SJCRH30 (cell line): ENCODE measurements at regions not wholly inside any gene's neighbourhood (a gene's known extent, or its start where the extent isn't known, plus 50 kb on each side); places are given as distances from the start of the nearest gene placed in this dataset.

ENCODE experiments used
- DNase-seq, 2 experiments: peaks; one replicate each; pipeline ENCODE4 v3.0.0-alpha.2; 2015 to 2020
- H3K27ac ChIP-seq: fragments of 250-450 bp; sonication (Bioruptor Pico); 2 replicates; pipeline ENCODE4 v1.5.1; 2020; ENCODE audit warnings: mild to moderate bottlenecking, moderate library complexity
- H3K27me3 ChIP-seq: fragments of 250-450 bp; sonication (Bioruptor Pico); 2 replicates; pipeline ENCODE4 v1.5.1; 2020; ENCODE audit warnings: mild to moderate bottlenecking, moderate library complexity
- H3K36me3 ChIP-seq: fragments of 250-450 bp; sonication (Bioruptor Pico); 2 replicates; pipeline ENCODE4 v1.5.1; 2020; ENCODE audit warnings: mild to moderate bottlenecking, moderate library complexity
- H3K4me1 ChIP-seq: fragments of 250-450 bp; sonication (Bioruptor Pico); 2 replicates; pipeline ENCODE4 v1.5.1; 2020; ENCODE audit warnings: mild to moderate bottlenecking, moderate library complexity
- H3K4me3 ChIP-seq: fragments of 250-450 bp; sonication (Bioruptor Pico); 2 replicates; pipeline ENCODE4 v1.5.1; 2020; ENCODE audit warnings: mild to moderate bottlenecking, moderate library complexity
- H3K9me3 ChIP-seq: fragments of 250-450 bp; sonication (Bioruptor Pico); replicated peaks from 2 replicates; pipeline ENCODE4 v1.5.1; 2020; ENCODE audit warnings: mild to moderate bottlenecking, moderate library complexity

DNA sequence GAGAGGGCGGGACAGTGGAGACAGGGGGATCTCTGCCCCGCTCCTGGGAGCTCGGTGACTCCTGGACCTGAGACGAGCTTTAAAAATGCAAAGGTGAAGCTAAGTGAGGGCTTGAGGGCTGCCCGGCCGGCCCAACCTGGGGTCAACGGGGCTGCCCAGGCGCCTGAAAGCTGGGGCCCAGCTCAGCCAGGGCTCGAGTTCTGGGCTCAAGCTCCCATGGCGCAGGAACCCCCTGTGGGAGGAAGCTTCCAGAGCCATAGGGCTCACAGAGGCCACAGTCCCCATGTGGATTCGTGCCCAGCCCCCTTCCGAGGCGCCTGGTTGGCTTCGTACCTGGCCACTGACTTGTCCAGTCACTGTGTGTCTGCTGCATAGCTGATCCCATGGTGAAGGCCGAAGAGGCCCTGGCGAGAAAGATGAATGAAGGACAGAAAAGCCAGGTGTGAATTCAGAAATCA is 75.8 kb upstream of the GSE1 start:
- no peak for DNase-seq
- no peaks in the 10 kb centered on the region for H3K36me3 ChIP-seq
- peaks cover 6% of the 10 kb centered on the region; the same call in 1 of the 2 replicates for H3K9me3 ChIP-seq
- peaks cover 11% of the 10 kb centered on the region; the same call in 1 of the 2 replicates for H3K4me1 ChIP-seq
- no peak overlapping the region for H3K27ac ChIP-seq
- no peaks in the 10 kb centered on the region for H3K27me3 ChIP-seq
- no peak overlapping the region for H3K4me3 ChIP-seq

DNA sequence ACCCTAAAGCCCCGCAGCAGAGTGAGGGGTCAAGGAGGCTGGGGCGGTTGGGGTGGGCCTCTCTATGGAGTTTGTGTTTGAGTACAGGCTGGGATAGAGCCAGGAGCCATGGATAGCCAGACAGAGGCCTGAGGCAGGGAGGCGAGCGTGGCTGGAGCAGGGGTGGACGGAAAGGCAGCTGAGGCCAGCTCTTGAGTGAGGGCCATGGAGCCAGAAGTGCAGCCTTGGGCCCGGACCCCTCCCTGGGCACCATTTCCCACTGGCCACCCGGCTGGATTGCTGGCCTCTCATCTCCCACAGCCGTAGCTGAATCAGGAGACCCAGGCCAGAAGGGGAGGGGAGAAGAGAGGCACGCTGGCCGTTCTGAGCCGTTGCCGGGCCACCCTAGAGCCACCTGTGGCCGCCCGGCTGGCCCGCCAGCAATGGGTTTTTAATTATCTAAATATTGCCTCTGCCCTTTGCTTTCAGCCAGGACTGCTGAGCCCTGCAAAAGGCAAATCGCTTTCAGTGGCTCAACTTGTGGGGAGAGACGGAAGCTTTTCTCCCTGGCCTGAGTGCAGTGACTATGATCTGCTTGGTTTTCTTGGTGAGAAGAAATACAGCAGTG is 75.2 kb upstream of the GSE1 start:
- Histone ChIP-seq H3K36me3 (no peaks in the 10 kb centered on the region), H3K4me1 (peaks cover 16% of the 10 kb centered on the region), H3K9me3 (peaks cover 6% of the 10 kb centered on the region; the same call in 1 of the 2 replicates), H3K27ac (no peak overlapping the region), H3K4me3 (no peak overlapping the region), H3K27me3 (no peaks in the 10 kb centered on the region)
- DNase-seq = no peak

DNA sequence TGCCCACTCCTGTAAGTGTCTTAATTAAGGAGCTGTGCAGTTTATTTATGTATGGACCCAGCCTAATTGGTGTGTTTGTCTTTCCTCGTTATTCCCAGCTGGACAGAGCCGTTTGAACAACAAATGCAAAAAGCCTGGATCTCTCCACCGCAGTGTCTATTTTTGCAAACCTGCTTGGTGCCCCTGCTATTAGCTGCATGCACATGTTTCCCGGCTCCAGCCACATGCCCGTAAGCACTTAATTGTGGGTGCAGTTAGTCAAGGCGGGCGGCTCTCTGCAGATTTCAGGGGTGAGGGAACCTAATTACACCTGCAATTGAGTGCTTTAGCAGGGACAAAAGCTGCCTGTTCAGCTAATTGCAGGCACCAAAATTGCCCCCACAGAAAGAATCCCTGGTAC is 74.0 kb upstream of the GSE1 start:
- H3K27me3 ChIP-seq = no peaks in the 10 kb centered on the region
- H3K9me3 ChIP-seq = peaks cover 6% of the 10 kb centered on the region; the same call in 1 of the 2 replicates
- H3K36me3 ChIP-seq = no peaks in the 10 kb centered on the region
- H3K4me3 ChIP-seq = no peak overlapping the region
- no peak for DNase-seq
- H3K27ac ChIP-seq = no peak overlapping the region
- peaks cover 28% of the 10 kb centered on the region for H3K4me1 ChIP-seq

DNA sequence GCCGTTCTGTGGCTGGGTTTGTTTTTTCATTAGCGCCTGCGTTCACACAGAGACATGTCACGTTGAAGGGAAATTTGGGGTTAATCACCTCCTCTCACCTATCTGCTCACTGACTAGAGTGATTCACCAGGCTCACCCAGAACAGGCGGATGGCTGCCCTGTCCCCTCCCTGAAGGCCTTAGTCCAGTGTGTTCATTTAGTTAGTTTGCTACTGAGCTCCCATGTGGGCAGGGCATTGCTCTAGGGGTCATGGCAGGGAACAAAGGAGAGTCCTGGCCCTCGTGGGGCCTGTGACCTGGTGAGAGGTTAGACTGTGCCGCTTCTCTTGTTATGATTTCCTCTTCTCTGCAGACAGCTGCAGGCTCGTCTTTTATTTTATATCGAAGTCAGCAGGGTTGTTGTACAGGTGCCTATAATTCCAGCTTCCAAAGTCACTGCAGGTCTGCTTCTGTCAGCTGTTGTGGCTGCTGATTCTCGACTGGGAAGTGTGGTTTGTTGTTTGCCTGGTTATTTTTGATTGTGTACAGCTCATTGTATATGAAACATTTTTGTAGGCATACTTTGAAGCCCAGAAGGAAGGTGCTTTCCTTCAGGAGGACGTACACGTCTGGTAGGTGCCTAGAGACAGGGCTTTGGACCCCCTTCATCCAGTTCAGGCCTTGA is 73.4 kb upstream of the GSE1 start:
- Histone ChIP-seq H3K27me3 (no peaks in the 10 kb centered on the region), H3K4me1 (peaks cover 35% of the 10 kb centered on the region), H3K9me3 (peaks cover 6% of the 10 kb centered on the region; the same call in 1 of the 2 replicates), H3K27ac (no peak overlapping the region), H3K4me3 (no peak overlapping the region), H3K36me3 (no peaks in the 10 kb centered on the region)
- no peak for DNase-seq

DNA sequence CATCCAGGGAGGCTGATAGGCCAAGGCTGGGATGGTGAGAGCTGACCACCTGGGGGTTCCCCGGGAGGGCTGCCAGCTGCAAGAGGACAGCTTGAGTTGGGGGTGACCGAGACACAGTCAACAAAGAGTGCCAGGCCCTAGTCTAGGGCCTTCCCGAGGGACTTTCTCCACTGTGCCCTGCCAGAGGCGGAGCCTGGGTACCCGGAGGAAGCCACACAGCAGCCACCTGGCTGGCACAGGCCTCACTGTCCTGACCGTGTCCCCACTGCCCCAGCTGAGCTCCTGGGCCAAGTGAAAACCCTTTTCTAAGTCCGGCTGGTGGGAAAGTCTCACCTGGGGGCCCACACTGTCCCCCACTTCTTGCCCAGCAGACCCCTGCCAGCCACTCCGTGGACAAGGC is 71.9 kb upstream of the GSE1 start:
- peaks cover 38% of the 10 kb centered on the region for H3K4me1 ChIP-seq
- no peak overlapping the region for H3K4me3 ChIP-seq

DNA sequence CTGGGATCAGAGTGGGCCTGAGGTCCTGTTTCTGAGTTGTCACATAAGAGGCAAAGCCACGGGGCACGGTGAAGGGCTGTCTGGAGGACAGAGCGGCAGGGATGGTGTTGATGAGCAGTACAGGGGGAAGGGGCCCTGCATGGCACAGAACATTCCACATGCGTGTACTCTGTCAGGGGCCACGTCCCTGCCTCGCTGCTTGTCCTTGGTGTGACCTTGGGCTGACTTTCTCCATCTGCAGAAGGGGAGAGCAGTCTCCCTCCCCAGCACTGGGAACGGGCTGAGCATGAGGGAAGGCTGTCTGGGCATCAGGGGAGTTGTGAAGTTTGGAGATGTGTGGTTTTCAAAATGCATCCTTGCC is 71.5 kb upstream of the GSE1 start:
- H3K4me1 ChIP-seq = peaks cover 38% of the 10 kb centered on the region
- no peaks in the 10 kb centered on the region for H3K36me3 ChIP-seq
- no peak for DNase-seq
- no peaks in the 10 kb centered on the region for H3K27me3 ChIP-seq
- H3K9me3 ChIP-seq = peaks cover 6% of the 10 kb centered on the region; the same call in 1 of the 2 replicates
- no peak overlapping the region for H3K4me3 ChIP-seq
- peak overlapping the region; percentile 53 for H3K27ac ChIP-seq

More for the DNA sequence above, 71.9 kb upstream of the GSE1 start:
- no peaks in the 10 kb centered on the region for H3K36me3 ChIP-seq
- no peak overlapping the region; the same call in 1 of the 2 replicates for H3K27ac ChIP-seq
- peaks cover 6% of the 10 kb centered on the region; the same call in 1 of the 2 replicates for H3K9me3 ChIP-seq
- H3K27me3 ChIP-seq = no peaks in the 10 kb centered on the region
- DNase-seq = no peak

DNA sequence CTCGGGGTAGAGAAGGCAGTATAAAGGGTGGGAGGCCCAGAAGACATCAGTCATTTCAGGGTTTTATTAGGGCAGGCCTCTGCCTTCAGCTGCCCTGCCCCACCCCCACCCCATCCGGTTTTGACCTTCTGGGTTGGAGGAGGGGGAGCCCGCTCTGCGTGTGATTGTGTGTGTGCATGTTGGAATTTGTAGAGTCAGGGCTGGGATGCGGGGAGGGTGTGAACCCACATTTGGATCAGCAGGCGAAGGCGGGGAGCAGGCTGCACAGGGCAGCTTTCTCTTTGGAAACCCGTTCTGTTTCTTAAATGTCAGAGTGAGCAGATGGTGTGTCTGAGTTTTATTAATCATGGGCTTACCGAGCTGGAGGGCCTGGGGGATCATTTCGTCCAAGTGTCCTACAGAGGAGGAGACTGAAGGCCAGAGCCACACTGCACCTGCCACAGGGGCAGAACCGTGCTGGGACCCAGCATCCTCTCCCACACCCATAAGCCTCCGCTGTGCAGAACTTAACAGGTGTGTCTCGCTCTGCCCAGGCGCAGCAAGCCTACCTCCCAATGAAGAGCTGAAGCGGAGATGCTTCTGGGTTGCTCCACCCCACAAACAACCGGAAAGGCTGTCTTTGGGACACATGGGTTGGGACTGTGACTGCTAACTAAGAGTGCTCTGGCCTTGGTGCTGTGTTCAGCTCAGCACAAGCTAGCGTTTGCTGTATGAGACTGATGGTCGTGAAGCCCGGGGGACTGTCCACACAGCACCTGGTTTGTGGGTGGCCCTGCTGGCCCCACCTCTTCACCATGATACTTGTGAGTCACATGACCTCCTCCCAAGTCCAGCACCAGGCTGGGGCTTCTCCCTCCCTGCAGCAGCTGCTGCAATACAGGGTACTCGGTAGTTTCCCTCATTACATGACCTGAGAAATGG is 70.9 kb upstream of the GSE1 start:
- DNase-seq = peak; percentile 75 to 76
- H3K4me1 ChIP-seq = peaks cover 38% of the 10 kb centered on the region
- H3K9me3 ChIP-seq = peaks cover 6% of the 10 kb centered on the region; the same call in 1 of the 2 replicates
- peak overlapping the region; percentile 53 for H3K27ac ChIP-seq
- H3K36me3 ChIP-seq = no peaks in the 10 kb centered on the region
- H3K27me3 ChIP-seq = no peaks in the 10 kb centered on the region
- no peak overlapping the region for H3K4me3 ChIP-seq

DNA sequence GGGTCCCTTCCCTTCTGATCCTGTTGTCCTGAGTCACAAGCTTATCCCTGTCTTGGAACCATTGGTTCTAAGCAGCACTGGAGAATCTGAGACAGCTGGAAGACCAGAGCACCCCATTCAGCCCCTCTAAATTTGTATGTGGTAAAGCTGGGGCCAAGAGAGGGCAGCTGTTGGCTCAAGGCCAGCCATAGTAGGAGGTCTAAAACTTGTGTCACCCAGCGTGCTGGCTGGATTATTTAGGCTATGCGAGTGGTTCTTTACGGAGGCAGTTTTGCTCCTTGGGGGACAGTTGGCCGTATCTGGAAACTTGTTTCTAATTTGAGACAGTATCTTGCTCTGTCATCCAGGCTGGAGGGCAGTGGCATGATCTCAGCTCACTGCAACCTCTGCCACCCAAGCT is 69.6 kb upstream of the GSE1 start:
- peaks cover 6% of the 10 kb centered on the region; the same call in 1 of the 2 replicates for H3K9me3 ChIP-seq
- H3K36me3 ChIP-seq = no peaks in the 10 kb centered on the region
- no peak overlapping the region for H3K4me3 ChIP-seq
- H3K4me1 ChIP-seq = peaks cover 38% of the 10 kb centered on the region
- DNase-seq = peak; percentile 85 to 91
- H3K27me3 ChIP-seq = no peaks in the 10 kb centered on the region
- peak overlapping the region; percentile 53 for H3K27ac ChIP-seq

DNA sequence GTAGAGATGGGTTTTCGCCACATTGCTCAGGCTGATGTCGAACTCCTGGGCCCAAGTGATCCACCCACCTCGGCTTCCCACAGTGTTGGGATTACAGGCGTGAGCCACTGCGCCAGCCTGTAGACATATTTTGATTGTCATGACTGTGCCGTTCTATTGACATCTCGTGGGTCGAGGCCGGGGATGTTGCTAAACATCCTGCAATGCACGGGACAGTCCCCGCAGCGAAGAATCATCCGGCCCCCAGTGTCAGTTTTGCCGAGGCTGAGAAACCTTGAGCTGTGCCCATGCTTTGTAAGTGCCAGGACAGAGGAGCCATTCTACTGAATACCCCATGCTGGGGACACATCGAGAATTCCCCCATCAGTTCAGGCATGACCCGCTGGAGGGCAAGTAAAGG is 69.1 kb upstream of the GSE1 start:
- no peak overlapping the region for H3K27ac ChIP-seq
- no peaks in the 10 kb centered on the region for H3K36me3 ChIP-seq
- no peak overlapping the region for H3K4me3 ChIP-seq
- peaks cover 6% of the 10 kb centered on the region; the same call in 1 of the 2 replicates for H3K9me3 ChIP-seq
- no peak for DNase-seq
- H3K4me1 ChIP-seq = peaks cover 38% of the 10 kb centered on the region
- H3K27me3 ChIP-seq = no peaks in the 10 kb centered on the region

DNA sequence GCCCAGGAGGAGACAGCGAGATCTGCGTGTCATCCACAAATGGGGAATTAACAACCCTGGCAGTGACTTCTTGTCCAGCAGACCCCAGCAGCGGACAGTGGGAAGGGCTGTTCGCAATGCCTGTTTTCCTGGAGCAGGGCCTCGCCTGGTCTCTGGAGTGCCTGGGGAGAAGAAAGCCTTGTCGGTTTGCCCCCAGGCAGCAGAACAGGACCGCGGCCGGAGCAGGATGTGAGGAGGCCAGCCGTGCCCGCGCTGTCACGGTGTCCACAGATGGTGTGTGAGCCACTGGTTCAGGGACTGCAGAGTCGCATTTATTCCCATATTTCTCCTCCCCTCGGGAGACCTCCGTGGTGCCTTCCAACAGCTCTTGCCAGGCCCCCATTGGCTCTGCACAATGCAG is 68.5 kb upstream of the GSE1 start:
- no peak overlapping the region for H3K27ac ChIP-seq
- H3K36me3 ChIP-seq = no peaks in the 10 kb centered on the region
- H3K27me3 ChIP-seq = no peaks in the 10 kb centered on the region
- H3K9me3 ChIP-seq = peaks cover 6% of the 10 kb centered on the region; the same call in 1 of the 2 replicates
- H3K4me3 ChIP-seq = no peak overlapping the region
- DNase-seq = no peak
- H3K4me1 ChIP-seq = peaks cover 38% of the 10 kb centered on the region

DNA sequence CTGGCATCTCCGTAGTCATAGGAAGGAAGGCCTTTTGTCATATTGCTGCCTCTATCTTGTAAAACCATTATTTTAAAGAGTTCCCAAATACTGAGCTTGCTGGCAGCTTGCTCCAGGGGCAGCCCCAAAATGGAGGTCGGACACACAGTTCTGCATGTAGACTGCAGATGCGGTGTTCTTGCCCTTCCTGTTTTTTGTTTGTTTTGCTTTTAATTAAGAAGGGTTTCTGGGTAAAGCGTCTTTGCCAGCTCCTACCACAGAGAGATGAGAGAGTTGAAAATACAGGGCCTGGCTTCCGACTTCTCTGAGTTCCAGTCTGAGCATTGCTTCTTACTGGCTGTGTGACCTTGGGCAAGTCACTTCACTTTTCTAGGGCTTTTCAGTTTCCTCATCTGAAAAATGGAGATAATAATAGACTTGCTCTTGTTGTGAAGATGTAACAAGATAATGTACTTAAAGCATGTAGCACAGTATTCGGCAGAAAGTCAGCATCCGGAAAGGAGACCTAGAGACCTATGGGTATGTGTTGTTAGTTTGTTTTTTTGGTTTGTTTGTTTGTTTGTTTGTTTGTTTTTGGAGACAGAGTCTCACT is 67.8 kb upstream of the GSE1 start:
- Histone ChIP-seq H3K36me3 (no peaks in the 10 kb centered on the region), H3K27me3 (no peaks in the 10 kb centered on the region), H3K27ac (no peak overlapping the region), H3K4me1 (peaks cover 38% of the 10 kb centered on the region), H3K9me3 (0 out of 2 replicates have a peak, but pooled peaks cover under 1% of the 10 kb centered on the region), H3K4me3 (no peak overlapping the region)
- DNase-seq = no peak

DNA sequence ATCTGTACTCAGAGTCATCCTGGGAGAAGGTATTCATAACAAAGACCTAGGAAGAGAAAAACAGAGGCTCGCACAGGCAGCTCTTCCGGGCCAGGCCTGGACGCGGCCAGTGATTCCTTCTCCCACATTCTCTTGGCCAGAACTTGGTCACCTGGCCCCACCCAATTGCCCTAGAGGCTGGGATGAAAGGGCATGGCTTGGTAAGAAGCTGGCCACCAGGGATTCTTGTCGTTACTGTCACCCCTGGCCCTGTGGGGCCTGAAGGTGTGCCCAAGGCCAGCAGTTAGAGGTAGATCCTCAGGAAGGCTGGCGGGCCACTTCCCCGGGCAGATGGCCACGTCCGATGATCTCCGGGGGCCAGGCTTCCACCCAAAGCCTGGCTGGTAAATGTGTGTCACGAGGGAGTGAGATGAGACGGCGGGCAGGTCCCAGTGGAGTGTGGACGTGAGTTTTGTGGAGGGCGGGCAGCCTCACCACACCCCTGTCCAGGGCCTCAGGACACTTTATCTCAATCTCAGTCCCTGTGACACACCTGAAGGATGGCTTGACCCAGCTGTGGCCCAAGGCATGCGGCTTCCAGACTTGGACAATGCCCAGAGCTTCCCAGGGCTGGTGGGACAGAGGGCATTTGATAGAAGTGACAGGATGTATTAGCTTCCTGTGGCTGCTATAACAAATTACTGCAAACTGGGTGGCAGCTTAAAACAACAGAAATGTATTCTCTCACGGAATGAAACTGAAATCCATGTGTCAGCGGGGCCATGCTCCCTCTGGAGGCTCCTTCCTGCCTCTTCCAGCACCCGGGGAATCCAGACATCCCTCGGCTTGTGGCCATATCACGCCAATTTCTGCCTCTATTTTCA is 66.3 kb upstream of the GSE1 start:
- H3K4me3 ChIP-seq = no peak overlapping the region
- H3K27ac ChIP-seq = no peak overlapping the region
- no peaks in the 10 kb centered on the region for H3K36me3 ChIP-seq
- no peaks in the 10 kb centered on the region for H3K9me3 ChIP-seq
- DNase-seq = no peak
- no peaks in the 10 kb centered on the region for H3K27me3 ChIP-seq
- peaks cover 32% of the 10 kb centered on the region for H3K4me1 ChIP-seq

DNA sequence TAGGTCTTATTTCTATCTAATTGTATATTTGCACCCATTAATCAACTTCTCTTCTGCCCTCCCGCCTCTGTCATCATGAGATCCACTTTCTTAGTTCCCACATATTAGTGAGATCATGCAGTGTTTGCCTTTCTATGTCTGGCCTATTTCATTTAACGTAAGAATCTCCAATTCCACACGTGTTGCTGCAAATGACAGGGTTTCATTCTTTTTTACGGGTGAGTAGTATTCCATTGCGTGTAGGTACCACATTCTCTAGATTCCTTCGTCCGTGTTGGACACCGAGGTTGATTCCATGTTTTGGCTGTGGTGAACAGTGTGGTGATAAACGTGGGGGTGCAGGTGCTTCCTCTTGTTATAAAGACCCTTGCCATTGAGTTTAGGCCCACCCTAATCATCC is 64.7 kb upstream of the GSE1 start:
- no peak overlapping the region for H3K27ac ChIP-seq
- H3K27me3 ChIP-seq = no peaks in the 10 kb centered on the region
- H3K4me1 ChIP-seq = peaks cover 19% of the 10 kb centered on the region
- H3K9me3 ChIP-seq = no peaks in the 10 kb centered on the region
- DNase-seq = no peak
- no peak overlapping the region for H3K4me3 ChIP-seq
- no peaks in the 10 kb centered on the region for H3K36me3 ChIP-seq
